ENCODE measurements at regions not wholly inside any gene's neighbourhood (a gene's known extent, or its start where the extent isn't known, plus 50 kb on each side); places are given as distances from the start of the nearest gene placed in this dataset.
"Not testable (repeated sequence)": the region's sequence is repeated elsewhere in the genome, so short reads cannot be mapped to it uniquely, and the experiment has no call there.

DNA sequence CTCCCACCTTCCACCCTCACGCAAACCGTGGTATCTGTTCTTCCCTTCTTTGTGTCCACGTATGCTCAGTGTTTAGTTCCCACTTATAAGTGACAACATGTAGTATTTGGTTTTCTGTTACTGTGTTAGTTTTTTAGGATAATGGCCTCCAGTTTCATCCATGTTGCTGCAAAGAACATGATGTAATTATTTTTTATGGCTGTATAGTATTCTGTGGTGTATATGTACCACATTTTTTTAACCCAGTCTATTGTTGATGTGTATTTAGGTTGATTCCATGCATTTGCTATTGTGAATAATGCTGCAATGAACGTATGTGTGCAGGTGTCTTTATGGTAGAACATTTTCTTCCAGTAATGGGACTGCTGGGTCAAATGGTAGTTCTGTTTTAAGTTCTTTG lies 228.1 kb downstream of the FBXO8 start:
- TF ChIP-seq, protein P1, sequence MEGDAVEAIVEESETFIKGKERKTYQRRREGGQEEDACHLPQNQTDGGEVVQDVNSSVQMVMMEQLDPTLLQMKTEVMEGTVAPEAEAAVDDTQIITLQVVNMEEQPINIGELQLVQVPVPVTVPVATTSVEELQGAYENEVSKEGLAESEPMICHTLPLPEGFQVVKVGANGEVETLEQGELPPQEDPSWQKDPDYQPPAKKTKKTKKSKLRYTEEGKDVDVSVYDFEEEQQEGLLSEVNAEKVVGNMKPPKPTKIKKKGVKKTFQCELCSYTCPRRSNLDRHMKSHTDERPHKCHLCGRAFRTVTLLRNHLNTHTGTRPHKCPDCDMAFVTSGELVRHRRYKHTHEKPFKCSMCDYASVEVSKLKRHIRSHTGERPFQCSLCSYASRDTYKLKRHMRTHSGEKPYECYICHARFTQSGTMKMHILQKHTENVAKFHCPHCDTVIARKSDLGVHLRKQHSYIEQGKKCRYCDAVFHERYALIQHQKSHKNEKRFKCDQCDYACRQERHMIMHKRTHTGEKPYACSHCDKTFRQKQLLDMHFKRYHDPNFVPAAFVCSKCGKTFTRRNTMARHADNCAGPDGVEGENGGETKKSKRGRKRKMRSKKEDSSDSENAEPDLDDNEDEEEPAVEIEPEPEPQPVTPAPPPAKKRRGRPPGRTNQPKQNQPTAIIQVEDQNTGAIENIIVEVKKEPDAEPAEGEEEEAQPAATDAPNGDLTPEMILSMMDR (conservative IDR thresholded peaks at IDR 0.05), result no peak
- H3K27ac ChIP-seq, result no peak overlapping the region

DNA sequence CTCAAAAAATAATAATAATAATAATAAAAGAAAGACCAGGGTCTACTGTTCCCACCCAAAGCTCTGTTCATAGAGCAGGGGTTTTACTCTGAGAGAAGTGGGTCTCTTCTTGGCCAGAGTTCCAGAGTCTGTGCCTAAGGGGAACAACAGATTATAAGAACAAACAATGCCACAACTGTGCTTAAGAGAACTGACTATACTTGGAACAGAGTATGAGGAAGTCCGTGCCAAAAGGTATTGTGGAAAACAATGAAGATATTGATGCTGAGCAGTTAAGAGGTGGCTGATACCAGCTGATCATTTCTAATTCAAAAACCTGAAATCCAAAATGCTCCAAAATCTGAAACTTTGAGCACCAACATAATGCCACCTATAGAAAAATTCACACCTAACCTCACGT lies 229.6 kb downstream of the FBXO8 start:
- H3K27ac ChIP-seq, result no peak overlapping the region
- TF ChIP-seq, protein P1 (conservative IDR thresholded peaks at IDR 0.05), result no peak

DNA sequence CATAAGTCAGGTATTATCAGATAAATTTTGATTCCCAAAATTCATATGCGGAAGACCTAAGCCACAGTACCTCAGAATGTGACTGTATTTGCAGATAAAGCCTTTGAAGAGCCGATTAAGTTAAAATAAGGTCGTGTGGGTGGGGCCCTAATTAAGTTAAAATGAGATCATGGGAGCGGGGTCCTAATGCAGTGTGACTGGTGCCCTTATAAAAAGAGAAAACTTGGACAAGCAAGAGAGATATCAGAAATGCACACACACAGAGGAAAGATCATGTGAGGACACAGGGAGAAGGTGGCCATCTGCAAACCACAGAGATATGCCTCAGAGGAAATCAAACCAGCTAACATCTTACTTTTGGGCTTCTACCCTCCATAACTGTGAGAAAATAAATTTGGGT lies 236.1 kb downstream of the FBXO8 start:
- TF ChIP-seq, protein P1 (conservative IDR thresholded peaks at IDR 0.05), result no peak

DNA sequence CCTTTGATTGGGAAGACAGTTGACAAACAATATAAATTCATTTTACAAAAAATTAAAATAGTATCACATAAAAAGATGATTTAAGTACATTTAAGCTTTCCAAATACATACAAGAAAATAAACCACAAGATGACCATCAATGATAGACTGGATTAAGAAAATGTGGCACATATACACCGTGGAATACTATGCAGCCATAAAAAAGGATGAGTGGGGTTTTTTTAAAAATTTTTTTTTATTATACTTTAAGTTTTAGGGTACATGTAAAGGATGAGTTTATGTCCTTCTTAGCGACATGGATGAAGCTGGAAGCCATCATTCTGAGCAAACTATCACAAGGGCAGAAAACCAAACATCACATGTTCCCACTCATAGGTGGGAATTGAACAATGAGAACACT lies 237.6 kb downstream of the FBXO8 start:
- H3K27ac ChIP-seq, result not testable (repeated sequence)

More for the DNA sequence above, 236.1 kb downstream of the FBXO8 start:
- no peak overlapping the region for H3K27ac ChIP-seq

DNA sequence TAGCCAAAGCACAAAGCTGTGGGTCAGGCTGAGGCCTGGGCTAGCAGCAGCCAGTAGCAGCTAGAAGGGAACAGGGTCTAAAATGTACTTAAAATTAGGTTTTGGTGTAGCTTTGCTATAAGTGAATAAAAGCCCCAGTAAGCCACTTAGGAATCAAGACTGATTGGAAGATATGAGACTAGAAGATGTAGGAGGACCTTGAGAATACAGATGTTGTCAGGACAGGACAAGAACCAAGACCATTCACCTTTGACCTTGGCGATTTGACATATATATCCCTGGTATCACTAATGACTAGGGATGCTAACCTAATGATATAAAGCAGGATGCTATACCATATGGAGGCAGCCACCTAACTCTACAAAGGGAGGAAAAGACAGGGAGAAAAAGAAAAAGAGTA lies 238.1 kb downstream of the FBXO8 start:
- TF ChIP-seq, protein P1 (conservative IDR thresholded peaks at IDR 0.05), result no peak
- H3K27ac ChIP-seq, result no peak overlapping the region

DNA sequence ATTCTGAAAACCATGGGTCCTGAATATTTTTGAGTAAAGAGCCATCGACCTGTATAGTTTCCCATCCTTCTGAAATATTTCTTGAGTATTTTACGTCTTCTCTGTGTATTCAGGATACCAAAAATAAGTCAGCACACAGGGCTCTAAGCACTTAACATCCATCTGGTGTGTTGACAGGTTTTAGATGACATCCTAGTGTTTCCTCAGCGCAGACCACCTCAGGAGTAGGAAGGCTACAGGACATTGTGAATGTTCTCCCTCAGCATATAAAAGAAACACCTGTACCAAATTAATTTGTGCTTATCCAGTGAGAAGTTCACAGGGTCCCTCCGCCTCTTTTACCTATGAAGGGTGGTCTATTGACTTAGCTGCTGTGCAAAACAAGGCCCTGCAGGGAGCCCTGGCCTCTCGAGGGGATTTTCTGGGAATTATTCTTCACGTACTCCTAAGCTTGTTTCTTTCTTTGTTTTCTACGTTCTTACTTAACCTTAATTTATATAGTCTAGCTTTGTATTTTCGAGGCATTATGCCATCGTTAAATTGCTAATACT lies 241.8 kb downstream of the FBXO8 start:
- no peak overlapping the region for H3K27ac ChIP-seq
- TF ChIP-seq, protein P1 (conservative IDR thresholded peaks at IDR 0.05), result no peak

DNA sequence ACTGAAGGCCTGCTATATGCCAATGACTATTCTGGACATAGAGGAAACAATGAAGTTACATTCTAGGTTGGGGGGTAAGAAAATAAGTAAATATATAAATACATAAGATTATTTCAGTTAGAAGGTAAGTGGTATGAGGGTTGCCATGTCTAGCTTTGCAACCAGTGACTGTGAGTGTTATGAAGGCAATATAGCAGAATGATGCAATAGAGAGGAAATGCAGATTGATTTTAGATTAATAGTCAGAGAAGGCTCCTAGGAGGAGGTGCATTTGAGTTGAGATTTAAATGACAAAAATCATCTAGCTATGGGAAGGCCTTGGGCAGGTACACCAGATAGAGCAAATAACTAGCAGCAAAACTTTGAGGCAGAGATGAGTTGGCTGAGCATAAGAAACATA lies 243.2 kb downstream of the FBXO8 start:
- H3K27ac ChIP-seq, result no peak overlapping the region
- TF ChIP-seq, protein P1 (conservative IDR thresholded peaks at IDR 0.05), result no peak

DNA sequence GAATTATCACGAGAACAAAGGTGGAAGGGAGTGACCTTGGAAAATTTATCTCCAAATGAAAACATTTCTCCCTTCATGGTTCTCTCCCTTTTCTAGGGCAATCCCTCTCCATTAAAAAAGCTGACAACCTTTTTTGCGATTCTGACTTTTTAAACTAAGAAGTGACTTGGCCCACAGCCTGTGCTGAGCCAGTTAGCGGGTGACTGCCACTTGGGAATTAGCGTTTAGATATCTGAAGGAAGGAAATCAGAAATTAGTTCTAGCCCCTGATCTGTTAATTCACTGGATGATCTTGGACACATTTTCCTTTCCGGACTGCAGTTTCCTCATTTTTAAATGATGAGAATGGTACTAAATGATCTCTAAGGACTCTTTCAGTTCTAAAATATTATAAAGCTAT lies 245.0 kb downstream of the FBXO8 start:
- no peak overlapping the region for H3K27ac ChIP-seq
- TF ChIP-seq, protein P1 (conservative IDR thresholded peaks at IDR 0.05), result no peak
